Hindlimb muscle (tissue), 1 donor: ENCODE measurements at regions not wholly inside any gene's neighbourhood (a gene's known extent, or its start where the extent isn't known, plus 50 kb on each side); places are given as distances from the start of the nearest gene placed in this dataset.

ENCODE experiments used
- DNase-seq: peaks from one replicate; pipeline ENCODE4 v3.0.0-alpha.2; 2013

DNA sequence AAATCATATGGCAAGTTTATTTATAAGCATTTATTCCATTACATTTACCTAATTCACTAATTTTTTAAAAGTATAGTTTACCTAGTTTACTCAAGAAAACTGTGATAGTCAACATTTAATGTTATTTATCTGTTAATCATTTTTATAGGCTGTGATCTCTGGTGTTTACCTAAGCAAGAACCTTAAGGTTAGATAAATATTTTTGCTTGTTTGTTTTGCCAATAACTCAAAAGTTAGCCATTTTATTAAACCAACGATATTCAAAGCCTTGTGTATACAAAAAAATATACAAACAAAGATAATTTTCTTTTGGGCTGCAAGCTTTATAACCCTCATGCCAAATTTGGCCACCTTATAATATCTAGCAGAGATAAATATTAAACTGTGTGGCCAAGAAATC, 157.3 kb downstream of the SLCO1B3 start:
- no peak for DNase-seq

DNA sequence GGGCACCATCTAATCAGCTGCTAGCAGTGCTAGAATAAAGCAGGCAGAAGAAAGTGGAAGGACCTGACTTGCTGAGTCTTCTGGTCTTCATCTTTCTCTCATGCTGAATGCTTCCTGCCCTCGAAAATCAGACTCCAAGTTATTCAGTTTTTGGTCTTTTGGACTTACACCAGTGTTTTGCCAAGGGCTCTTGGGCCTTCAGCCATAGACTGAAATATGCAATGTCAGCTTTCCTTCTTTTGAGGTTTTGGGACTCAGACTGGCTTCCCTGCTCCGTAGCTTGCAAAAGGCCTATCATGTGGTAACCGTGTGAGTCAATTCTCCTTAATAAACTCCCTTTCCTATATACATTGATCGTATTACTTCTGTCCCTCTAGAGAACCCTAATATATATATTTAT, 159.3 kb downstream of the SLCO1B3 start:
- no peak for DNase-seq

DNA sequence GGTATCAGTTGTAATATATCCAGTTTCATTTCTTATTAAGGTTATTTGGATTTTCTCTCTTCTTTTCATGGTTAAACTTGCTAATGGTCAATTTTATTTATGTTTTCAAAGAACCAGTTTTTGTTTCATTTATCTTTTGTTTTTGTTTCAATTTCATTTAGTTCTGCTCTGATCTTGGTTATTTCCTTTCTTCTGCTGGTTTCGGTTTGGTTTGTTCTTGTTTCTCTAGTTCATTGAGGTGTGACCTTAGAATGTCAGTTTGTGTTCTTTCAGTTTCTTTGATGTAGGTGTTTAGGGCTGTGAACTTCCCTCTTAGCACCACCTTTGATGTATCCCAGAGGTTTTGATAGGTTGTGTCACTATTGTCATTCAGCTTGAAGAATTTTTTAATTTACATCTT, 145.6 kb upstream of the SLCO1B1 start:
- DNase-seq = no peak

DNA sequence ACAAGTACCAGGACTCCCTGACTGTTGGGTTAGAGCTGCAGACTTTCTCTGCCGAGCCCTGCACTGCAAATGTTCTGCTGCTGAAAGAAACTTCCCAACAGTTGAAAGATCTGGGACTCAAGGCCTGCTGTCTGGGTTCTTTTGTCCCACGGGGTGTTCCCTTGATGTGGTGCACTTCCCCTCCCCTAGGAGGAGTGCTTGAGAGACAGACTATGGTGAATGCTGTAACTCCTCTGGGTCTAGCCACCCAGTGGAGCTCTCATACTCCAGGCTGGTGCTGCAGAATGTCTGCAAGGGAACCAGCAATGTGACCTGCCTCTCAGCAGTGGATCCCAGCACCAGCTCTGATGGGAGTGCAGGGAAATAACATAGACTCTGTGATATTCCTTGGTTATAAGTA, 129.2 kb upstream of the SLCO1B1 start:
- no peak for DNase-seq

DNA sequence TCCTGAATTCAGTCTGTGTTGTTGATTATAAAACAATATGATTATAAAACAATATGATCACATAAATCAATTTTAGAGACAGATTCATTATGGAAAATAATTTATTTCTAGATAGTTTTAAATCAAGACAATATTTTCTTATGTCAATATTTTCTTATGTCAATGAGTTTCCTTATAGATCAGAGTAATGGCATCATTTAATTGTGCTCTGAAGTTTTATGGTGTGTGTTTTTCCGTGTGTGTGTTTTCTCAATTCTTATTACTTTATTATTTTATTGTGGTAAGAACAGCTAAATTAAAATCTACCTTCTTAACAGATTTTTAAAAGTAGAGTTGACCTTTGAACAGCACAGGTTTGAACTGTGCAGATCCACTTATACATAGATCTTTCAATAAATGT, 105.3 kb upstream of the SLCO1B1 start:
- no peak for DNase-seq

DNA sequence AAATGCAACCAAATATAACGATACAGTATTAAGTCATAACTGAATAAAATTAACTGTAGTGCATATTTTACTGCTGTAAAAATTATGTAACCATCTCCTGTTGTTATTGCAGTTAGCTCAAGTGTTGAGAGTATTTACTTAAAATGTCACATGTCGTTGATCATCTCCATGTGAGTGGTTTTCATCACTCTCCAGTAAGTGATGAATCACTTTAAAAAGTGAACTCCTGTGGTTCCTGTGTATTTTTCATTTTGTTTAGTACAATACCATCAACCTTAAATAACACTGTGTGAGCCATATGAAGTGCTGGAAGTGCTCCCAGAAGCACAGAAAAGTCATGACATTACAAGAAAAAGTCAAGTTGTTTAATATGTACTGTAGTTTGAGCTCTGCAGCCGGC, 104.7 kb upstream of the SLCO1B1 start:
- DNase-seq = no peak

DNA sequence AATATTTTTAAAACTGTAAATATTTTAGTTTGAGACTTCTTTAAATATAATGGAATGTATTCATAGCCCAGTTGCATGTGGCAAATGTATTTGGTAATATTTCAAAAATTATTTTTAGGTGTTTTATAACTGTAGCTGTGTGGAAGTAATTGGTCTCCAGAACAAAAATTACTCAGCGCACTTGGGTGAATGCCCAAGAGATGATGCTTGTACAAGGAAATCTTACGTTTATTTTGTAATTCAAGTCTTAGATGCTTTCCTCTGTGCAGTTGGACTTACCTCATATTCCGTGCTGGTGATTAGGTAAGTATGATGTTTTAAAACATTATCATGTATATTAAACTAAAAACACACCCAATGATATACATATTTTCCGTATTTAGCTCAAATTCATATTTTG, 76.7 kb upstream of the SLCO1B1 start:
- DNase-seq = peak; percentile 9

DNA sequence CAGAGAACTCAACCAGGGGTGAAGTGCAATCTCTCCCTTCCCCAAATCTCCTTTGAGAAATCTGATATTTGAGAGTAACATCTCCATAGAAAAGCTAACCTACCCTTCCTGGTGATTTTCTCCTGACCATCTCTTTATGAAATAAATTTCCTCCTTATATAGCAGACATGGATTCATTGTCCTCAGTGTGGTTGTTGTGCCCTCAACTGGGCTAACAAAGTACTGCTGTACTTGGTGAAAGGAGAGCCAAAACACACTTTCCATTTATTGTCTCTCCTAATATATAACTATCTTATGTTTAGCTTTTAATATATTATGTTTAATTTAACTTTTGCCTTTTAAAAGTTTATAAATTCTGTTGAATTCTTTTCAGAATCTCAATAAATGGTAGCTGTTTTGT, 65.1 kb upstream of the SLCO1B1 start:
- no peak for DNase-seq

DNA sequence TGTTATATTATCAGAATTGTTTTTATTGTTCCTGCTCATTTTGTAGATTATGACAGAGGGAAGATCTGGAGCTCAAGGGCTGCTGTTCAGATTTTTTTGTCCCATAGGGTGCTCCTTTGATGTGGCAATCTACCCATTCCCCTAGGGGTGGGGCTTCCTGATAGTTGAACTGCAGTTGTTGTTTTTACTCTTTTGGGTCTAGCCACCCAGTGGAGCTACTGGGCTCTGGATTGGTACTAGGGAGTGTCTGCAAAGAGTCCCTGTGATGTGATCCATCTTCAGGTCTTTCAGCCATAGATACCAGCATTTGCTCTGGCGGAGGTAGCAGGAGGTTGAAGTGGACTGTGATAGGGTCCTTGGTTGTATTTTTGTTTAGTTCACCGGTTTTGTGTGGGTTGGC, 57.9 kb upstream of the SLCO1B1 start:
- no peak for DNase-seq

DNA sequence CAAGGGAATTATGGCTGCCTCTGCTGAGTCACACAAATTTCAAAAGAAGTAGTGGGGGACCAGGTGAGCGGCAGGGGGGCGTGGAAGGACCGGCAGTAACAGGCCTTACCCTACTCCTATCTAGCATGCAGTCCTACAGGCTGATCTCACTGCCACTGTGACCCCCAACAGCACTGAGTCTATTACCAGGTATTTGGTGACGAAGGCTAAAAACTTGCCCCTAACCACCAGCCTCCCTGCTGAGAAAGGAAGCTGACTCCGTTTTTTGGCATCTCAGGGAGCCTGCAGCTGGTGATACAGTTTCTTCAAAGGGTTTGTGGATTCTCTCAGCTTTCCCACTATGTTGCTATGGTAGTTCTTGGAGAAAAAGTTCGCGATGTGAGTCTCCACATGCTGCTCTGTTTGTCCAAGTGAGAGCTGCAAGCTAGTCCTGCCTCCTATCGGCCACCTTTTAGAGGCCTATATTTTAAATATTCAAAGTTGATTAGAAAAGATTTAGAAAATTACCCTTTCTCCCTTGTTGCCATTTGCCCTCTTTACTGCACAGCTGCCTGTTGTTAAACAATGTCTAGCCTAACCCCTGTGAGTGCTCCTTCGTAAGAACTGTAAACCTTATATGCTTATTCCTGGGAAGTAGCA, 57.1 kb upstream of the SLCO1B1 start:
- DNase-seq = no peak
